Tibial artery (tissue), 4 donors: ENCODE measurements at regions not wholly inside any gene's neighbourhood (a gene's known extent, or its start where the extent isn't known, plus 50 kb on each side); places are given as distances from the start of the nearest gene placed in this dataset.
"Not testable (repeated sequence)": the region's sequence is repeated elsewhere in the genome, so short reads cannot be mapped to it uniquely, and the experiment has no call there.

Experiments
- DNase-seq, 2 donors: peaks; one replicate each; pipeline ENCODE4 v3.0.0-alpha.2; 2019
- H3K27ac ChIP-seq, 2 donors: fragments of 200-600 bp; sonication (generic) in 1 of 2; 1 replicate in 1 of 2; 2 replicates in 1 of 2; pipeline ENCODE4 v1.5.1; 2018 to 2019; ENCODE audit warnings: mild to moderate bottlenecking in 1 of 2
- H3K27me3 ChIP-seq, 2 donors: fragments of 200-600 bp; sonication (generic) in 1 of 2; one replicate each; pipeline versions ENCODE4 v1.5.1 to v1.6.0; 2016 to 2019
- H3K36me3 ChIP-seq, 3 donors: fragments of 200-600 bp; sonication (generic) in 2 of 3; one replicate each; pipeline ENCODE4 v1.5.1; 2016 to 2019; ENCODE audit warnings: mild to moderate bottlenecking in 2 of 3
- H3K4me1 ChIP-seq, 4 donors: fragments of 200-600 bp; sonication (generic) in 2 of 4; 1 replicate in 3 of 4; 2 replicates in 1 of 4; pipeline ENCODE4 v1.5.1; 2016 to 2019
- H3K4me3 ChIP-seq, 2 donors: fragments of 200-600 bp; sonication (generic) in 1 of 2; 1 replicate in 1 of 2; 2 replicates in 1 of 2; pipeline ENCODE4 v1.5.1; 2018 to 2019; ENCODE audit warnings: mild to moderate bottlenecking in 2 of 2
- H3K9me3 ChIP-seq, 3 donors: fragments of 200-600 bp; sonication (generic) in 1 of 3; one replicate each; pipeline ENCODE4 v1.5.1; 2016 to 2019
- intact Hi-C: fragments of 100-400 bp; cut with DNase I; formaldehyde crosslinking; loops from one replicate; pipeline ENCODE4 v1.15.0; 2023; ENCODE audit warnings: low total_unique reads
- TF ChIP-seq, protein P1 (sequence below), 2 experiments: fragments of 200-600 bp in 1 of 2; fragments of 450-650 bp in 1 of 2; IDR thresholded peaks; one replicate each; pipeline ENCODE4 v1.5.1; 2017 to 2019; ENCODE audit warnings: antibody characterized with exemption in 2 of 2, mild to moderate bottlenecking in 1 of 2, moderate library complexity in 1 of 2

DNA sequence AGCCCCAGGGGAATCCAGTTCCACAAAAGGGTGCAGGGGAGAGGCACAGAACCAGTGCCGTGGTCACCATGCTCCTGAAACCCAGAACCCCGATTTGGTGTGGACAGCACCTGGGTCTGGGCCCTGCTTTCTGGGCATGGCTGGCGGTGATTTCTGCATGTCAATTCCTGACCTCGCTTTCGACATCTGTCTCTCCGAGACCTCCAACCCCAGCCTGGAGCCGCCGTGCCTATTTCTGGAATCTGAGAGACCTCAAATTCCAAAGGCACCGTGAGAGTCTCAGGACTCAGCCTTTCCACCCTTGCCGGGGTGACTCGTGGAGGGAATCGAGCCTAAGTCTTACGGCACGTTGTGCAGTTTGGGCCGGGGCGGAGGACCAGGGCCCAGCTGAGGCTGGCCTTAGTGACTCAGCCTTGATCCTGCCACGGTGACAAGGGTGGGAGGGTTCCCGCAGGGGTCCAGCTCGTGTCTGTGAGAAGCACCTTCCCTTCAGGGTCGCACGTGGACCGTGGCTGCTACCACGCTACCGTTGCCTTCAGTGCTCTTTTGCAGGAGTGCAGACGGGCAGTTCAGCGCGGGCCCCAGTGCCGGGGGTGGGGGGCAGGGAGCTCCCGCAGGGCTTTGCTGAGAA, 133.7 kb downstream of the PXDC1 start:
- Histone ChIP-seq H3K4me1 (no peaks in the 10 kb centered on the region), H3K27me3 (no peaks in the 10 kb centered on the region), H3K9me3 (no peaks in the 10 kb centered on the region), H3K27ac (no peak overlapping the region), H3K4me3 (no peak overlapping the region), H3K36me3 (no peaks in the 10 kb centered on the region)
- DNase-seq: no peak
- TF ChIP-seq, protein P1, sequence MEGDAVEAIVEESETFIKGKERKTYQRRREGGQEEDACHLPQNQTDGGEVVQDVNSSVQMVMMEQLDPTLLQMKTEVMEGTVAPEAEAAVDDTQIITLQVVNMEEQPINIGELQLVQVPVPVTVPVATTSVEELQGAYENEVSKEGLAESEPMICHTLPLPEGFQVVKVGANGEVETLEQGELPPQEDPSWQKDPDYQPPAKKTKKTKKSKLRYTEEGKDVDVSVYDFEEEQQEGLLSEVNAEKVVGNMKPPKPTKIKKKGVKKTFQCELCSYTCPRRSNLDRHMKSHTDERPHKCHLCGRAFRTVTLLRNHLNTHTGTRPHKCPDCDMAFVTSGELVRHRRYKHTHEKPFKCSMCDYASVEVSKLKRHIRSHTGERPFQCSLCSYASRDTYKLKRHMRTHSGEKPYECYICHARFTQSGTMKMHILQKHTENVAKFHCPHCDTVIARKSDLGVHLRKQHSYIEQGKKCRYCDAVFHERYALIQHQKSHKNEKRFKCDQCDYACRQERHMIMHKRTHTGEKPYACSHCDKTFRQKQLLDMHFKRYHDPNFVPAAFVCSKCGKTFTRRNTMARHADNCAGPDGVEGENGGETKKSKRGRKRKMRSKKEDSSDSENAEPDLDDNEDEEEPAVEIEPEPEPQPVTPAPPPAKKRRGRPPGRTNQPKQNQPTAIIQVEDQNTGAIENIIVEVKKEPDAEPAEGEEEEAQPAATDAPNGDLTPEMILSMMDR (IDR thresholded peaks at IDR 0.05): no peak
- intact Hi-C loops: no loop called here

DNA sequence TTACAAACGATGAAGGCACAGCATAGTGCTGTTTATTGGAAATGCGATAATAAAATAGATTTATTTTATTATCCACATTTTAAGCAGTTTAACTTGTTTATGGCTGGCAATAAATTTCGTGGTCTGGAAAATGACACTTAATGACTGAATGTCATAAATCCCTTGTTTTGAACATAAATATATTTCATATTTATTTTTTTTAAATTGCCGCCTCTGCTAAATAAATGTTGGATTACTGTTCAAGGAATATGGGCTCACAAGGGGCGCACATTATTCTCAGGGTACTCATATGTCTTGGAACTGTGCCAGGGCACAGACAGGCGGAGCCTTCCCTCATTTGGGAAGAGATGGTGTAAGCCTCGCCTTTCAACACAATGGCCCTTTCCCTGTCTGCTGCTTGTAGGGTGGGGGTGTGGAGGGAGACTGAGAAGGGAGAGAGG, 134.3 kb downstream of the PXDC1 start:
- intact Hi-C loops: no loop called here
- Histone ChIP-seq H3K4me1 (no peaks in the 10 kb centered on the region), H3K36me3 (no peaks in the 10 kb centered on the region), H3K27ac (no peak overlapping the region), H3K27me3 (no peaks in the 10 kb centered on the region), H3K9me3 (no peaks in the 10 kb centered on the region), H3K4me3 (no peak overlapping the region)
- TF ChIP-seq, protein P1 (IDR thresholded peaks at IDR 0.05): no peak
- DNase-seq: no peak

DNA sequence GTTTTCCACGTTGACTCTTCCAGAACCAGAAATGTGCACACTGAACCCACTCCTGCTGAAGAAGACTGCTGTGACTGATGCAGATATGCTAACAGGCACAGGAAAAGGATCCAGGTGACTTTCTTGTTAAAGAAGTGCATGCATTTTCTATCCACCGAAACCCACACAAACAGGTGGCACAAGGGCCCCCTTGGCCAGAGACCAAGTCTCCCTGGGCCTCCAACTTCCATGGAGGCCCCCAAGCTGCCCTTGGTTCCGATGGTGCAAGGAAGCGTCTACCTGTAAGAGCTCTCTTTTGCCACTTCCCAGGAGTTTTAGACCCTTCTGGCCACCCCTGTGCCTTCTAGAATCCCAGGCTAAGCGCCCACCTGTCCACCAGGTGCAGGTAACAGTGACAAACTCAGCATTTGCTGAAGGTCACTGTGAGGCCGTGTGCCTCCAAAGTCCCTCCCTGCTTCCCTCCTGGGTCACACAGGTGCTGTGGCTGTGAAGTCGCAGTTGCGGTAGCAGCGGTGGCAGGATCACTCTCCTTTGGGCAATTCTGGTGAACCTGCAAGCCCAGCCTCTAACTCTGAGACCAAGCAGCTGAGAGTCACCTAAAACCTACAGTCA, 134.8 kb downstream of the PXDC1 start:
- Histone ChIP-seq H3K27me3 (no peaks in the 10 kb centered on the region), H3K4me1 (no peaks in the 10 kb centered on the region), H3K9me3 (no peaks in the 10 kb centered on the region), H3K4me3 (no peak overlapping the region), H3K36me3 (no peaks in the 10 kb centered on the region), H3K27ac (no peak overlapping the region)
- no peak for DNase-seq
- TF ChIP-seq, protein P1 (IDR thresholded peaks at IDR 0.05): no peak
- intact Hi-C loops: no loop called here

DNA sequence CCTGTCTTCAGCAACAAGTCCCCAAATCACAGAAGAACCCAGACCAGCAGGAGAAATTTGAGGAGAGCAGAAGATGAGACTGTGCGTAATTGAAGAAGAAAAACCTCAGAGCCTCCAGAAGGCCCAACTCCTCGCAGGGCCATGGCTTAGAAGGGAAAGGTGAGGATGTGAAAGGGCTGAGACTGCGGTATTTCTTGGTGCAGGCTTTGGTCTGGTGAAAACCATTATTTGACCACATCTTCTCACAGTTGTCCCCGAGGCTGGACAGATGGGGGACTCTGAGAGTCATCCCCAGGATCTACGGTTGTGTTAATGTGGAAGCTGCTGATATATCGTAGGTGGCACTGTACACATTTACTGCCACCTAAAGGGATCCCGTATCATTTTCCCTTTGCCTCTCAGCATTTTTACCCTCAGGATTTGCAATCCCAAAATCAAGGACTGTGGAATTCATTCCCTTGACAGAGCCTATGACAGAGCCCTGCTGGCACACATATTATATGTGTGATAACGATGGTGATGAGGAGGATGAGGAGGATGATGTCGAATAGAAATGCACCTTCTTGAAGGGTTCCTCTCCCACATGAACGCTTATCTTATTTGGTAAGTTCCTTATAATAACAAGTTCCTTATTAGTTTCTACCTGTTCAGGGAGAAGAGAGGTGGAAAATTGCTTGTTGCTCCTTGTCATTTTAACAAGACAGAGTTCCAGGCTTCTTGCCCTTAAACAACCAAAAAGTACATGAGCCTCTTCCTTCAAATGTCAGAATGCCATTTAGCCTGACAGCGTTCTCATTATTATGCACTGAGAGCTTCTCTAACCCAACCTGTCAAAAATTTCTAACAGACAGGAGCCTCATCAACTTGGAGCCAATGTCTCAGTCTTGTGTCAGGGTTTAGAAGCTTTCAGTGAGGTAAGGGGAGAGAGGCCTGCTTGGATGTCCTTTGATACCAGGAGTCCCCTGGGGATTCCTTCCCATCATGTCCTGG, 135.8 kb downstream of the PXDC1 start:
- Histone ChIP-seq H3K9me3 (no peaks in the 10 kb centered on the region), H3K36me3 (no peaks in the 10 kb centered on the region), H3K4me1 (no peaks in the 10 kb centered on the region), H3K4me3 (no peak overlapping the region), H3K27me3 (no peaks in the 10 kb centered on the region), H3K27ac (no peak overlapping the region)
- DNase-seq: no peak
- TF ChIP-seq, protein P1 (IDR thresholded peaks at IDR 0.05): no peak
- intact Hi-C loops: no loop called here

DNA sequence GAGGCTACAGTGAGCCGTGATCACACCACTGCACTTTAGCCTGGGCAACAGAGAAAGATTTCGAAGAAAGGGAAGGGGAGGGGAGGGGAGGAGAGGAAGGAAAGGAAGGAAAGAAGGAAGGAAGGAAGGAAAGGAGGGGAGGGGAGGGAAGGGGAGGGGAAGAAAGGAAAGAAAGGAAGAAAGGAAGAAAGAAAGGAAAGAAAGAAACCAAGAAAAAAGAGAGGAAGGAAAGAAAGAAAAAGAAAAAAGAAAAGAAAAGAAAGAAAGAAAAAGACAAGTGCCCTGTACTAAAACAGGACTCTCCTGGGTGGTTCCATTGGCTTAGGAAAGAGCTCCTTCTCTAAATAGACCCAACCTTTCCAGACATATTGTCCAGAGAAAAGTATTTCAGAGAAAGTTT, 136.6 kb downstream of the PXDC1 start:
- H3K36me3 ChIP-seq: no peaks in the 10 kb centered on the region
- intact Hi-C loops: no loop called here

DNA sequence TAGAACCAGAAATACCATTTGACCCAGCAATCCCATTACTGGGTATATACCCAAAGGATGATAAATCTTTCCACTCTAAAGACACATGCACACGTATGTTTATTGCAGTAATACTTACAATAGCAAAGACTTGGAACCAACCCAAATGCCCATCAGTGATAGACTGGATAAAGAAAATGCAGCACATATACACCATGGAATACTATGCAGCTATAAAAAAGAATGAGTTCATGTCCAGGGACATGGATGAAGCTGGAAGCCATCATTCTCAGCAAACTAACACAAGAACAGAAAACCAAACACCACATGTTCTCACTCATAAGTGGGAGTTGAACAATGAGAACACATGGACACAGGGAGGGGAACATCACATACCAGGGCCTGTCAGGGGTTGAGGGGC, 137.9 kb downstream of the PXDC1 start:
- intact Hi-C loops, DNase-seq, H3K27ac ChIP-seq, H3K36me3 ChIP-seq, H3K27me3 ChIP-seq, H3K4me3 ChIP-seq, H3K4me1 ChIP-seq, H3K9me3 ChIP-seq: not testable (repeated sequence)

More for the DNA sequence above, 136.6 kb downstream of the PXDC1 start:
- Histone ChIP-seq H3K4me3 (no peak overlapping the region), H3K4me1 (no peaks in the 10 kb centered on the region), H3K9me3 (no peaks in the 10 kb centered on the region), H3K27ac (no peak overlapping the region), H3K27me3 (no peaks in the 10 kb centered on the region)
- TF ChIP-seq, protein P1 (IDR thresholded peaks at IDR 0.05): no peak
- no peak for DNase-seq
